PC-3 (cell line): ENCODE measurements at regions not wholly inside any gene's neighbourhood (a gene's known extent, or its start where the extent isn't known, plus 50 kb on each side); places are given as distances from the start of the nearest gene placed in this dataset.

ENCODE experiments used
- ATAC-seq: fragments of 200-7000 bp; cut with Tn5 transposase; 2 replicates; pipeline ENCODE4 v1.9.1; 2020; ENCODE audit warnings: mild to moderate bottlenecking, moderate library complexity
- BruUV-seq: library from RNA; stranded (reverse); fragments of 400-500 nt; replicated peaks from 2 replicates; lab custom pipeline; 2021; lab: Mats Ljungman, UMichigan
- CTCF ChIA-PET: fragments of 300-600 bp; sonication (Branson Sonifier 250); formaldehyde crosslinking; loops from one replicate; lab custom pipeline; 2022; ENCODE audit warnings: antibody characterized with exemption; lab: Charles Lee
- POLR2A ChIA-PET: fragments of 300-600 bp; sonication (Branson Sonifier 250); formaldehyde crosslinking; loops from one replicate; lab custom pipeline; 2022; ENCODE audit warnings: antibody characterized with exemption; ENCODE audit not compliant: unreplicated experiment; lab: Charles Lee
- DNase-seq: peaks from one replicate; pipeline ENCODE4 v3.0.0-alpha.2; 2015
- H2AFZ ChIP-seq: fragments of 300-600 bp; sonication (generic); 2 replicates; pipeline ENCODE4 v1.6.0; 2016; ENCODE audit warnings: antibody characterized with exemption, low read length
- H3F3A ChIP-seq: fragments of 300-600 bp; sonication (generic); one replicate; pipeline ENCODE4 v1.6.0; 2017; ENCODE audit warnings: antibody characterized with exemption, low read length, control low read depth, mild to moderate bottlenecking; ENCODE audit not compliant: unreplicated experiment
- H3K27ac ChIP-seq: fragments of 300-600 bp; sonication (generic); 2 replicates; pipeline ENCODE4 v1.5.1; 2016; ENCODE audit warnings: mild to moderate bottlenecking, low read length
- H3K27me3 ChIP-seq: fragments of 300-600 bp; sonication (generic); 2 replicates; pipeline ENCODE4 v1.6.1; 2016; ENCODE audit warnings: low read length, mixed read lengths
- H3K36me3 ChIP-seq: fragments of 300-600 bp; sonication (generic); 2 replicates; pipeline ENCODE4 v1.6.1; 2016; ENCODE audit warnings: low read depth, mixed run types, low read length, mixed read lengths
- H3K4me1 ChIP-seq: fragments of 300-600 bp; sonication (generic); 2 replicates; pipeline ENCODE4 v1.5.1; 2016; ENCODE audit warnings: low read length; ENCODE audit not compliant: insufficient read depth
- H3K4me2 ChIP-seq: fragments of 300-600 bp; sonication (generic); 2 replicates; pipeline ENCODE4 v1.6.0; 2016; ENCODE audit warnings: low read length
- H3K4me3 ChIP-seq: fragments of 300-600 bp; sonication (generic); 2 replicates; pipeline ENCODE4 v1.5.1; 2016; ENCODE audit warnings: mild to moderate bottlenecking, low read length, mixed read lengths
- H3K79me2 ChIP-seq: fragments of 300-600 bp; sonication (generic); 2 replicates; pipeline ENCODE4 v1.6.1; 2017; ENCODE audit warnings: low read length, mixed read lengths
- H3K9ac ChIP-seq: fragments of 300-600 bp; sonication (generic); 2 replicates; pipeline ENCODE4 v1.6.0; 2016; ENCODE audit warnings: mild to moderate bottlenecking, low read length
- H3K9me2 ChIP-seq: fragments of 300-600 bp; sonication (generic); replicated peaks from 2 replicates; pipeline ENCODE4 v1.6.1; 2016; ENCODE audit warnings: mixed run types, low read length, mixed read lengths
- H3K9me3 ChIP-seq: fragments of 300-600 bp; sonication (generic); 2 replicates; pipeline ENCODE4 v1.6.1; 2016; ENCODE audit warnings: low read length, mixed read lengths
- H4K20me1 ChIP-seq: fragments of 300-600 bp; sonication (generic); 2 replicates; pipeline ENCODE4 v1.6.1; 2016; ENCODE audit warnings: low read length, mixed read lengths
- EZH2 ChIP-seq: fragments of 300-600 bp; sonication (generic); IDR thresholded peaks from one replicate; pipeline ENCODE4 v1.6.1; 2017; ENCODE audit warnings: antibody characterized with exemption, mild to moderate bottlenecking, low read length; ENCODE audit not compliant: unreplicated experiment
- EZH2phosphoT487 ChIP-seq: fragments of 300-600 bp; sonication (generic); IDR thresholded peaks from 2 replicates; pipeline ENCODE4 v1.6.1; 2018; ENCODE audit warnings: mild to moderate bottlenecking, antibody characterized with exemption, low read length, borderline replicate concordance
- intact Hi-C: fragments of 100-400 bp; cut with micrococcal nuclease; formaldehyde crosslinking; loops from 2 replicates; pipeline ENCODE4 v1.9.0; 2023
- TF ChIP-seq, protein P1 (sequence below): fragments of 300-600 bp; sonication (generic); conservative IDR thresholded peaks from 2 replicates; pipeline ENCODE4 v1.5.1; 2017; ENCODE audit warnings: antibody characterized with exemption, low read depth, mild to moderate bottlenecking, low read length

DNA sequence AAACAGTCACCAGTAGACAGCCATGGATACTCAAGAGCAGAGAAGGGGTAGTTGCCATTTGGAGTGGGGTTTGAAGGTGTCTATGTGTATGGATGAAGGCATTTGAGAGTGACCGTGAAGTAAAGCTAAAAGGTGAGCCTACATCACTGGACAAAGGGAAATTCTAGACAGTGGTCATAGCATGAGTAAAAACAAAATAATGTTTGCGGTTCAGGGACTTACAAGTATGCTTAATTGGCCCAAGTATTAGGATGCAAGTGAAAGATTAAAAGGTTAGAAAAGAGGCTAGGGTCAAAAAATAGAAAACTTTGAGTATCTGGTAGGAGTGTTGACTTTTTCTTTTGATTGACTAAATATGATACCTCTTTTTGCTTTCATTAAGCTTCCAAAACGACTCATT is 238.1 kb upstream of the SLC8A1 start:
- H3K79me2 ChIP-seq, result no peaks in the 10 kb centered on the region
- intact Hi-C loops, result no loop called here
- ChIA-PET POLR2A (interaction anchor here (0.6 kb wide), 1 partner anchor 10 kb away, joined by 5 read pairs; no protein-coding TSS in a partner anchor), CTCF (no interaction called here)
- H3K9ac ChIP-seq, result no peak overlapping the region
- H3K4me2 ChIP-seq, result no peak overlapping the region
- no peaks in the 10 kb centered on the region for H3K27me3 ChIP-seq
- H4K20me1 ChIP-seq, result no peaks in the 10 kb centered on the region
- no TSS peak for BruUV-seq
- H3K9me3 ChIP-seq, result no peaks in the 10 kb centered on the region
- H3K9me2 ChIP-seq, result no peaks in the 10 kb centered on the region
- no peak overlapping the region for H2AFZ ChIP-seq
- H3K27ac ChIP-seq, result no peak overlapping the region
- no peaks in the 10 kb centered on the region for H3K4me1 ChIP-seq
- DNase-seq (no peak), ATAC-seq (no peak)
- H3K4me3 ChIP-seq, result no peak overlapping the region
- no peaks in the 10 kb centered on the region for H3F3A ChIP-seq
- H3K36me3 ChIP-seq, result no peaks in the 10 kb centered on the region
- TF ChIP-seq, protein P1, sequence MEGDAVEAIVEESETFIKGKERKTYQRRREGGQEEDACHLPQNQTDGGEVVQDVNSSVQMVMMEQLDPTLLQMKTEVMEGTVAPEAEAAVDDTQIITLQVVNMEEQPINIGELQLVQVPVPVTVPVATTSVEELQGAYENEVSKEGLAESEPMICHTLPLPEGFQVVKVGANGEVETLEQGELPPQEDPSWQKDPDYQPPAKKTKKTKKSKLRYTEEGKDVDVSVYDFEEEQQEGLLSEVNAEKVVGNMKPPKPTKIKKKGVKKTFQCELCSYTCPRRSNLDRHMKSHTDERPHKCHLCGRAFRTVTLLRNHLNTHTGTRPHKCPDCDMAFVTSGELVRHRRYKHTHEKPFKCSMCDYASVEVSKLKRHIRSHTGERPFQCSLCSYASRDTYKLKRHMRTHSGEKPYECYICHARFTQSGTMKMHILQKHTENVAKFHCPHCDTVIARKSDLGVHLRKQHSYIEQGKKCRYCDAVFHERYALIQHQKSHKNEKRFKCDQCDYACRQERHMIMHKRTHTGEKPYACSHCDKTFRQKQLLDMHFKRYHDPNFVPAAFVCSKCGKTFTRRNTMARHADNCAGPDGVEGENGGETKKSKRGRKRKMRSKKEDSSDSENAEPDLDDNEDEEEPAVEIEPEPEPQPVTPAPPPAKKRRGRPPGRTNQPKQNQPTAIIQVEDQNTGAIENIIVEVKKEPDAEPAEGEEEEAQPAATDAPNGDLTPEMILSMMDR, result no peak
- TF ChIP-seq EZH2, result no peak
- TF ChIP-seq EZH2phosphoT487, result no peak

DNA sequence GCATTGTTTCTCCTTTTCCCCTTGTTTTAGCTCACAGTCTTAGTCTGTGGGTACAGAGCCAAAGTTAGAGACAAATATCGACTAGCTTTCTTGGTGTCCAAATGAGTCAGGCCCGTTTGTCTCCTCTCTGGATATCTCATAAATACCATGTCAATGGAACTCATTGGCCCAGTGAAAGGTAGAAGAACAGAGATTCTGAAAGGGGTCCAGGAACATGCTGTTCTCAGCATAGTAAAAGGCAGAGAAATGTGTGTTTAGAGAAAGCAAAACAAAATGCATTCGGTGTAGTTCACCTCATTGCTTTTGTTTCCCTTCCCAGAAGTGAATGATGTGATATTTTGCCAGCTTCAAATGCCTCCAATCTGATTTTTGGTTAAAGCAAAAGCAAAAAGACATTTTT is 238.6 kb upstream of the SLC8A1 start:
- CTCF ChIA-PET, result no interaction called here
- POLR2A ChIA-PET, result interaction anchor here (0.6 kb wide), 1 partner anchor 9 kb away, joined by 5 read pairs; no protein-coding TSS in a partner anchor

More for the DNA sequence above, 238.6 kb upstream of the SLC8A1 start:
- no peak for TF ChIP-seq EZH2
- no peak for TF ChIP-seq EZH2phosphoT487
- TF ChIP-seq, protein P1, result no peak
- H3K4me3 ChIP-seq, result no peak overlapping the region
- DNase-seq (no peak), ATAC-seq (no peak)
- no peak overlapping the region for H3K27ac ChIP-seq
- H3K27me3 ChIP-seq, result no peaks in the 10 kb centered on the region
- H3K4me1 ChIP-seq, result no peaks in the 10 kb centered on the region
- H4K20me1 ChIP-seq, result no peaks in the 10 kb centered on the region
- H3K36me3 ChIP-seq, result no peaks in the 10 kb centered on the region
- no peaks in the 10 kb centered on the region for H3F3A ChIP-seq
- intact Hi-C loops, result no loop called here
- H3K9me3 ChIP-seq, result no peaks in the 10 kb centered on the region
- no peaks in the 10 kb centered on the region for H3K9me2 ChIP-seq
- H3K79me2 ChIP-seq, result no peaks in the 10 kb centered on the region
- BruUV-seq, result no TSS peak
- H3K9ac ChIP-seq, result no peak overlapping the region
- no peak overlapping the region for H3K4me2 ChIP-seq
- H2AFZ ChIP-seq, result no peak overlapping the region
